ENCODE measurements at regions not wholly inside any gene's neighbourhood (a gene's known extent, or its start where the extent isn't known, plus 50 kb on each side); places are given as distances from the start of the nearest gene placed in this dataset.
"Not testable (repeated sequence)": the region's sequence is repeated elsewhere in the genome, so short reads cannot be mapped to it uniquely, and the experiment has no call there.

GRCh38 chr6:67881706-67882065 is 753.4 kb upstream of the ADGRB3 start:
- Histone ChIP-seq H3K27me3 (no peaks in the 10 kb centered on the region), H3K36me3 (no peaks in the 10 kb centered on the region), H3K4me3 (no peak overlapping the region), H3K9me3 (no peaks in the 10 kb centered on the region), H3K27ac (no peak overlapping the region), H3K4me1 (no peaks in the 10 kb centered on the region)
- TF ChIP-seq CTCF (IDR thresholded peaks at IDR 0.05): no peak
- no peak for DNase-seq
- WGBS, 2 donors: 45 to 66% methylated on average over 4 of the region's 4 CpGs
- intact Hi-C loops (cut with DNase I): no loop called here
- no peak for FAIRE-seq
- ATAC-seq: no peak

- DNase-seq (no peak), ATAC-seq (no peak), FAIRE-seq (no peak)
- no peak for TF ChIP-seq CTCF (IDR thresholded peaks at IDR 0.05)
- Histone ChIP-seq H3K36me3 (no peaks in the 10 kb centered on the region), H3K4me1 (no peaks in the 10 kb centered on the region), H3K9me3 (no peaks in the 10 kb centered on the region), H3K4me3 (no peak overlapping the region), H3K27me3 (no peaks in the 10 kb centered on the region), H3K27ac (no peak overlapping the region)
- WGBS, 2 donors: 66 to 78% methylated on average over 16 of the region's 16 CpGs
- intact Hi-C loops (cut with DNase I): no loop called here
These were observed 754.0 kb upstream of the ADGRB3 start for GRCh38 chr6:67880939-67881705.

GRCh38 chr6:67880343-67880742 is 754.7 kb upstream of the ADGRB3 start:
- H3K9me3 ChIP-seq, DNase-seq: not testable (repeated sequence)
- 72 to 78% methylated on average over 3 of the region's 4 CpGs for WGBS, 2 donors

GRCh38 chr6:67879928-67880327 is 755.2 kb upstream of the ADGRB3 start:
- H3K36me3 ChIP-seq; H3K9me3 ChIP-seq; ATAC-seq; H3K27me3 ChIP-seq; intact Hi-C loops (cut with DNase I); H3K4me1 ChIP-seq; H3K4me3 ChIP-seq; FAIRE-seq; H3K27ac ChIP-seq; DNase-seq: not testable (repeated sequence)
- 75 to 80% methylated on average over 1 of the region's 1 CpG for WGBS, 2 donors

More at GRCh38 chr6:67880343-67880742, 754.7 kb upstream of the ADGRB3 start:
- H3K27ac ChIP-seq; ATAC-seq; H3K36me3 ChIP-seq; FAIRE-seq; intact Hi-C loops (cut with DNase I); H3K4me3 ChIP-seq; H3K27me3 ChIP-seq; H3K4me1 ChIP-seq: not testable (repeated sequence)

- not testable (repeated sequence) for ATAC-seq
These were observed 755.8 kb upstream of the ADGRB3 start for GRCh38 chr6:67879105-67879904.

GRCh38 chr6:67878216-67878615 is 756.9 kb upstream of the ADGRB3 start:
- H3K36me3 ChIP-seq; H3K9me3 ChIP-seq; FAIRE-seq; H3K27ac ChIP-seq; intact Hi-C loops (cut with DNase I); H3K27me3 ChIP-seq; H3K4me3 ChIP-seq; DNase-seq; H3K4me1 ChIP-seq; ATAC-seq: not testable (repeated sequence)
- 64 to 69% methylated on average over 7 of the region's 7 CpGs for WGBS, 2 donors

More at GRCh38 chr6:67879105-67879904, 755.8 kb upstream of the ADGRB3 start:
- H3K36me3 ChIP-seq; intact Hi-C loops (cut with DNase I); H3K27ac ChIP-seq; H3K4me3 ChIP-seq; FAIRE-seq; H3K4me1 ChIP-seq; H3K9me3 ChIP-seq; DNase-seq; H3K27me3 ChIP-seq: not testable (repeated sequence)
- WGBS, 2 donors: 81 to 94% methylated on average over 1 of the region's 1 CpG

GRCh38 chr6:67877288-67877687 is 757.8 kb upstream of the ADGRB3 start:
- Histone ChIP-seq H3K4me1 (no peaks in the 10 kb centered on the region), H3K27ac (no peak overlapping the region), H3K36me3 (no peaks in the 10 kb centered on the region), H3K9me3 (no peaks in the 10 kb centered on the region), H3K4me3 (no peak overlapping the region), H3K27me3 (no peaks in the 10 kb centered on the region)
- WGBS, 2 donors: 49 to 59% methylated on average over 2 of the region's 2 CpGs
- no peak for ATAC-seq
- FAIRE-seq: no peak
- no peak for TF ChIP-seq CTCF (IDR thresholded peaks at IDR 0.05)
- intact Hi-C loops (cut with DNase I): no loop called here
- no peak for DNase-seq

Data from pancreas (tissue), 10 donors.